Endothelial cell of umbilical vein (primary cell): ENCODE measurements at regions not wholly inside any gene's neighbourhood (a gene's known extent, or its start where the extent isn't known, plus 50 kb on each side); places are given as distances from the start of the nearest gene placed in this dataset.

Experiments used
- EZH2 ChIP-seq: IDR thresholded peaks from 2 replicates; pipeline ENCODE4 v1.6.1; 2012; ENCODE audit warnings: borderline replicate concordance, low read depth, mild to moderate bottlenecking, moderate library complexity, low read length, inconsistent platforms; ENCODE audit not compliant: severe bottlenecking
- JUN ChIP-seq: IDR thresholded peaks from 2 replicates; pipeline ENCODE4 v1.6.1; 2011; ENCODE audit warnings: borderline replicate concordance, low read depth; ENCODE audit not compliant: insufficient read length, insufficient read depth
- POLR2A ChIP-seq: IDR thresholded peaks from 2 replicates; pipeline ENCODE4 v1.6.1; 2012; ENCODE audit warnings: low read depth, mild to moderate bottlenecking, control low read depth, low read length
- POLR2AphosphoS5 ChIP-seq: IDR thresholded peaks from 2 replicates; pipeline ENCODE4 v1.6.1; 2012; ENCODE audit warnings: low read depth, mild to moderate bottlenecking, control low read depth, low read length, moderate library complexity; ENCODE audit not compliant: insufficient read depth
- TF ChIP-seq, protein P1 (sequence below), 2 donors: IDR thresholded peaks; 1 replicate in 1 of 2; 2 replicates in 1 of 2; pipeline ENCODE4 v1.5.1; 2011; ENCODE audit warnings: low read length in 2 of 2, mild to moderate bottlenecking in 2 of 2, moderate library complexity in 2 of 2, control low read depth in 1 of 2, inconsistent platforms in 1 of 2, low read depth in 1 of 2; ENCODE audit not compliant: insufficient read depth in 1 of 2; ENCODE audit errors: extremely low read depth in 1 of 2
- TF ChIP-seq, protein P2 (sequence below): IDR thresholded peaks from 2 replicates; pipeline ENCODE4 v1.6.1; 2011; ENCODE audit not compliant: insufficient read depth, insufficient read length

- TF ChIP-seq, protein P1, sequence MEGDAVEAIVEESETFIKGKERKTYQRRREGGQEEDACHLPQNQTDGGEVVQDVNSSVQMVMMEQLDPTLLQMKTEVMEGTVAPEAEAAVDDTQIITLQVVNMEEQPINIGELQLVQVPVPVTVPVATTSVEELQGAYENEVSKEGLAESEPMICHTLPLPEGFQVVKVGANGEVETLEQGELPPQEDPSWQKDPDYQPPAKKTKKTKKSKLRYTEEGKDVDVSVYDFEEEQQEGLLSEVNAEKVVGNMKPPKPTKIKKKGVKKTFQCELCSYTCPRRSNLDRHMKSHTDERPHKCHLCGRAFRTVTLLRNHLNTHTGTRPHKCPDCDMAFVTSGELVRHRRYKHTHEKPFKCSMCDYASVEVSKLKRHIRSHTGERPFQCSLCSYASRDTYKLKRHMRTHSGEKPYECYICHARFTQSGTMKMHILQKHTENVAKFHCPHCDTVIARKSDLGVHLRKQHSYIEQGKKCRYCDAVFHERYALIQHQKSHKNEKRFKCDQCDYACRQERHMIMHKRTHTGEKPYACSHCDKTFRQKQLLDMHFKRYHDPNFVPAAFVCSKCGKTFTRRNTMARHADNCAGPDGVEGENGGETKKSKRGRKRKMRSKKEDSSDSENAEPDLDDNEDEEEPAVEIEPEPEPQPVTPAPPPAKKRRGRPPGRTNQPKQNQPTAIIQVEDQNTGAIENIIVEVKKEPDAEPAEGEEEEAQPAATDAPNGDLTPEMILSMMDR (IDR thresholded peaks at IDR 0.05; ENCODE audit: extremely low read depth in 1 of 2, insufficient read depth in 1 of 2, low read depth in 1 of 2, low read length in 2 of 2): no peak
- no peak for TF ChIP-seq EZH2
- TF ChIP-seq POLR2A: no peak
- no peak for TF ChIP-seq POLR2AphosphoS5
- TF ChIP-seq JUN: peak; percentile 79
- TF ChIP-seq, protein P2, sequence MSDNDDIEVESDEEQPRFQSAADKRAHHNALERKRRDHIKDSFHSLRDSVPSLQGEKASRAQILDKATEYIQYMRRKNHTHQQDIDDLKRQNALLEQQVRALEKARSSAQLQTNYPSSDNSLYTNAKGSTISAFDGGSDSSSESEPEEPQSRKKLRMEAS: peak; percentile 30
Measured at GRCh38 chr10:22823109-22823508, 104.7 kb upstream of the ARMC3 start.
